Loucy (cell line): ENCODE measurements at regions not wholly inside any gene's neighbourhood (a gene's known extent, or its start where the extent isn't known, plus 50 kb on each side); places are given as distances from the start of the nearest gene placed in this dataset.

Source experiments
- CTCF ChIP-seq: fragments of 200-600 bp; sonication (generic); conservative IDR thresholded peaks from 2 replicates; pipeline ENCODE4 v1.5.1; 2014; ENCODE audit warnings: mild to moderate bottlenecking, antibody characterized with exemption, low read length
- EZH2phosphoT487 ChIP-seq: fragments of 200-600 bp; IDR thresholded peaks from 2 replicates; pipeline ENCODE4 v1.6.1; 2018; ENCODE audit warnings: antibody characterized with exemption, mild to moderate bottlenecking, moderate library complexity, borderline replicate concordance

- TF ChIP-seq CTCF (no peak), EZH2phosphoT487 (no peak)
These were observed 490.7 kb downstream of the MIAT start for GRCh38 chr22:27148055-27148454.
